NCI-H1436 (cell line): ENCODE measurements at regions not wholly inside any gene's neighbourhood (a gene's known extent, or its start where the extent isn't known, plus 50 kb on each side); places are given as distances from the start of the nearest gene placed in this dataset.

Experiments used
- DNase-seq: peaks from one replicate; lab custom pipeline; 2025; lab: John Stamatoyannopoulos, UW

GRCh38 chr13:40456397-40456953 lies 210.0 kb downstream of the FOXO1 start:
- no peak for DNase-seq

- DNase-seq: no peak
These were observed 209.4 kb downstream of the FOXO1 start for GRCh38 chr13:40456979-40457553.

- DNase-seq: no peak
These were observed 208.3 kb downstream of the FOXO1 start for GRCh38 chr13:40457929-40458719.

- DNase-seq: no peak
These were observed 207.8 kb downstream of the FOXO1 start for GRCh38 chr13:40458720-40458990.

- DNase-seq: no peak
These were observed 206.3 kb downstream of the FOXO1 start for GRCh38 chr13:40460116-40460515.

GRCh38 chr13:40464337-40465014 lies 202.0 kb downstream of the FOXO1 start:
- DNase-seq: no peak

- no peak for DNase-seq
These were observed 201.4 kb downstream of the FOXO1 start for GRCh38 chr13:40465015-40465390.

GRCh38 chr13:40466272-40466671 lies 200.2 kb downstream of the FOXO1 start:
- no peak for DNase-seq

- DNase-seq: no peak
These were observed 198.1 kb downstream of the FOXO1 start for GRCh38 chr13:40468227-40468838.

GRCh38 chr13:40469581-40470310 lies 196.7 kb downstream of the FOXO1 start:
- DNase-seq: no peak

GRCh38 chr13:40470660-40471059 lies 195.8 kb downstream of the FOXO1 start:
- no peak for DNase-seq

- no peak for DNase-seq
These were observed 195.4 kb downstream of the FOXO1 start for GRCh38 chr13:40471076-40471475.

GRCh38 chr13:40471911-40472310 lies 194.5 kb downstream of the FOXO1 start:
- DNase-seq: no peak

- no peak for DNase-seq
These were observed 193.8 kb downstream of the FOXO1 start for GRCh38 chr13:40472427-40473220.

- DNase-seq: no peak
These were observed 190.8 kb downstream of the FOXO1 start for GRCh38 chr13:40475617-40476016.

- no peak for DNase-seq
These were observed 190.1 kb downstream of the FOXO1 start for GRCh38 chr13:40476175-40476958.

GRCh38 chr13:40477623-40478608 lies 188.5 kb downstream of the FOXO1 start:
- no peak for DNase-seq

- DNase-seq: no peak
These were observed 187.7 kb downstream of the FOXO1 start for GRCh38 chr13:40478775-40479174.

- no peak for DNase-seq
These were observed 187.1 kb downstream of the FOXO1 start for GRCh38 chr13:40479196-40479845.
